HG03469 (cell line): ENCODE measurements at regions not wholly inside any gene's neighbourhood (a gene's known extent, or its start where the extent isn't known, plus 50 kb on each side); places are given as distances from the start of the nearest gene placed in this dataset.
"Not testable (repeated sequence)": the region's sequence is repeated elsewhere in the genome, so short reads cannot be mapped to it uniquely, and the experiment has no call there.

Source experiments
- ATAC-seq: cut with Tn5 transposase; IDR thresholded peaks from one replicate; pipeline ENCODE4 v1.9.1; 2021; ENCODE audit warnings: mild to moderate bottlenecking, moderate library complexity, moderate number of reproducible peaks; ENCODE audit not compliant: unreplicated experiment

GRCh38 chr5:169531631-169532030 lies 51.9 kb upstream of the SPDL1 start:
- ATAC-seq: no peak

- ATAC-seq: no peak
These were observed 55.7 kb upstream of the SPDL1 start for GRCh38 chr5:169527863-169528262.

- ATAC-seq: no peak
These were observed 56.5 kb upstream of the SPDL1 start for GRCh38 chr5:169527066-169527465.

- no peak for ATAC-seq
These were observed 60.7 kb upstream of the SPDL1 start for GRCh38 chr5:169522851-169523250.

- ATAC-seq: no peak
These were observed 62.1 kb upstream of the SPDL1 start for GRCh38 chr5:169521366-169521983.

GRCh38 chr5:169519358-169519757 lies 64.2 kb upstream of the SPDL1 start:
- ATAC-seq: no peak

GRCh38 chr5:169518779-169519178 lies 64.8 kb upstream of the SPDL1 start:
- not testable (repeated sequence) for ATAC-seq

- no peak for ATAC-seq
These were observed 71.2 kb upstream of the SPDL1 start for GRCh38 chr5:169512385-169512784.

- no peak for ATAC-seq
These were observed 71.9 kb upstream of the SPDL1 start for GRCh38 chr5:169511708-169512107.

- no peak for ATAC-seq
These were observed 76.5 kb upstream of the SPDL1 start for GRCh38 chr5:169507051-169507450.

GRCh38 chr5:169503886-169504285 lies 79.7 kb upstream of the SPDL1 start:
- ATAC-seq: no peak

- no peak for ATAC-seq
These were observed 83.5 kb upstream of the SPDL1 start for GRCh38 chr5:169499990-169500505.

- no peak for ATAC-seq
These were observed 86.7 kb upstream of the SPDL1 start for GRCh38 chr5:169496878-169497277.

GRCh38 chr5:169494941-169495548 lies 88.5 kb upstream of the SPDL1 start:
- ATAC-seq: no peak

GRCh38 chr5:169494383-169494935 lies 89.1 kb upstream of the SPDL1 start:
- no peak for ATAC-seq

- no peak for ATAC-seq
These were observed 109.3 kb upstream of the SPDL1 start for GRCh38 chr5:169474226-169474625.

- no peak for ATAC-seq
These were observed 111.0 kb upstream of the SPDL1 start for GRCh38 chr5:169472544-169472943.

- ATAC-seq: no peak
These were observed 112.6 kb upstream of the SPDL1 start for GRCh38 chr5:169471021-169471420.

- ATAC-seq: no peak
These were observed 116.4 kb upstream of the SPDL1 start for GRCh38 chr5:169467041-169467771.

GRCh38 chr5:169460896-169461295 lies 122.7 kb upstream of the SPDL1 start:
- no peak for ATAC-seq

GRCh38 chr5:169460123-169460522 lies 123.5 kb upstream of the SPDL1 start:
- ATAC-seq: no peak

- no peak for ATAC-seq
These were observed 125.4 kb upstream of the SPDL1 start for GRCh38 chr5:169458221-169458620.
